ENCODE measurements at regions not wholly inside any gene's neighbourhood (a gene's known extent, or its start where the extent isn't known, plus 50 kb on each side); places are given as distances from the start of the nearest gene placed in this dataset.
A peak's percentile ranks its signal among the peaks of the same experiment; 100 is the strongest.

DNA sequence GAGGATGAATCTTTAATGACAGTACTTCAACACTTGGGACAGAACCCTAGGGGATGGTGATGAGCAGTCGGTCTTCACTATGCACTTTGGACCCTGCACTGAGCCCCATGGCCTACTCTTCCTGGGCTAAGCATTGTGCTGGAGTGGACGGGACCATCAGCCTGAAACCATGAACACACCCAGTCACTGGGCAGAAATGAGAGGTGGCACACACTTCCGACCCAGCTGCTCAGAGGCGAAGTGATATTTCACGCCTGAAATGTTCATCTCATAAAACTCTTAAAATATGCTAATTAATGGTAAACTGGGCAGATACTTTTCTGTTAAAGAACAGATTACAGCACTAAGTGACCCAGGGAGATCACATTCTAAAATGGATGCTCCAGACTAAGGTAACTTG, 150.3 kb upstream of the NDUFV2 start:
- Histone ChIP-seq H4K20me1 (ENCODE audit: control insufficient read depth, extremely low read depth, insufficient read depth, low read length) (no peaks in the 10 kb centered on the region), H3K9me3 (ENCODE audit: control insufficient read depth, low read depth, low read length) (no peaks in the 10 kb centered on the region), H3K27ac (ENCODE audit: control insufficient read depth, insufficient read depth, low read length) (no peak overlapping the region), H3K27me3 (ENCODE audit: control insufficient read depth, extremely low read depth, insufficient read depth, low read length) (no peaks in the 10 kb centered on the region), H2AFZ (ENCODE audit: control insufficient read depth, low read length) (no peak overlapping the region), H3K36me3 (ENCODE audit: control insufficient read depth in 2 of 2, extremely low read depth in 1 of 2, insufficient read depth in 2 of 2, low read length in 2 of 2) (no peaks in the 10 kb centered on the region), H3K9ac (ENCODE audit: control insufficient read depth, extremely low read depth, insufficient read depth, low read length) (no peak overlapping the region), H3K4me1 (ENCODE audit: control insufficient read depth, extremely low read depth, insufficient read depth, low read length) (peaks cover 30% of the 10 kb centered on the region), H3K4me3 (ENCODE audit: control insufficient read depth in 2 of 3, extremely low read depth in 1 of 3, insufficient read depth in 2 of 3, low read depth in 1 of 3, low read length in 3 of 3) (no peak overlapping the region), H3K4me2 (ENCODE audit: control insufficient read depth, extremely low read depth, insufficient read depth, low read depth, low read length) (no peak overlapping the region), H3K79me2 (ENCODE audit: control insufficient read depth, insufficient read depth, low read length) (no peaks in the 10 kb centered on the region), H3K9me1 (ENCODE audit: control insufficient read depth, extremely low read depth, insufficient read depth, low read length) (no peaks in the 10 kb centered on the region)
- FAIRE-seq, result no peak
- no peak for DNase-seq (ENCODE audit: low read depth, low spot score)
- dilution Hi-C loops (cut with MboI; ENCODE audit: extremely low pct_ligation_motif_present, low sequenced_read_pairs), result no loop called here
- no peak for TF ChIP-seq EZH2 (IDR thresholded peaks at IDR 0.05; ENCODE audit: low read length)
- TF ChIP-seq, protein P1, sequence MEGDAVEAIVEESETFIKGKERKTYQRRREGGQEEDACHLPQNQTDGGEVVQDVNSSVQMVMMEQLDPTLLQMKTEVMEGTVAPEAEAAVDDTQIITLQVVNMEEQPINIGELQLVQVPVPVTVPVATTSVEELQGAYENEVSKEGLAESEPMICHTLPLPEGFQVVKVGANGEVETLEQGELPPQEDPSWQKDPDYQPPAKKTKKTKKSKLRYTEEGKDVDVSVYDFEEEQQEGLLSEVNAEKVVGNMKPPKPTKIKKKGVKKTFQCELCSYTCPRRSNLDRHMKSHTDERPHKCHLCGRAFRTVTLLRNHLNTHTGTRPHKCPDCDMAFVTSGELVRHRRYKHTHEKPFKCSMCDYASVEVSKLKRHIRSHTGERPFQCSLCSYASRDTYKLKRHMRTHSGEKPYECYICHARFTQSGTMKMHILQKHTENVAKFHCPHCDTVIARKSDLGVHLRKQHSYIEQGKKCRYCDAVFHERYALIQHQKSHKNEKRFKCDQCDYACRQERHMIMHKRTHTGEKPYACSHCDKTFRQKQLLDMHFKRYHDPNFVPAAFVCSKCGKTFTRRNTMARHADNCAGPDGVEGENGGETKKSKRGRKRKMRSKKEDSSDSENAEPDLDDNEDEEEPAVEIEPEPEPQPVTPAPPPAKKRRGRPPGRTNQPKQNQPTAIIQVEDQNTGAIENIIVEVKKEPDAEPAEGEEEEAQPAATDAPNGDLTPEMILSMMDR (optimal IDR thresholded peaks at IDR 0.05 in 1 of 3, IDR thresholded peaks at IDR 0.05 in 1 of 3, conservative IDR thresholded peaks at IDR 0.05 in 1 of 3; ENCODE audit: extremely low read depth in 1 of 3, insufficient read depth in 2 of 3, low read length in 3 of 3), result no peak

DNA sequence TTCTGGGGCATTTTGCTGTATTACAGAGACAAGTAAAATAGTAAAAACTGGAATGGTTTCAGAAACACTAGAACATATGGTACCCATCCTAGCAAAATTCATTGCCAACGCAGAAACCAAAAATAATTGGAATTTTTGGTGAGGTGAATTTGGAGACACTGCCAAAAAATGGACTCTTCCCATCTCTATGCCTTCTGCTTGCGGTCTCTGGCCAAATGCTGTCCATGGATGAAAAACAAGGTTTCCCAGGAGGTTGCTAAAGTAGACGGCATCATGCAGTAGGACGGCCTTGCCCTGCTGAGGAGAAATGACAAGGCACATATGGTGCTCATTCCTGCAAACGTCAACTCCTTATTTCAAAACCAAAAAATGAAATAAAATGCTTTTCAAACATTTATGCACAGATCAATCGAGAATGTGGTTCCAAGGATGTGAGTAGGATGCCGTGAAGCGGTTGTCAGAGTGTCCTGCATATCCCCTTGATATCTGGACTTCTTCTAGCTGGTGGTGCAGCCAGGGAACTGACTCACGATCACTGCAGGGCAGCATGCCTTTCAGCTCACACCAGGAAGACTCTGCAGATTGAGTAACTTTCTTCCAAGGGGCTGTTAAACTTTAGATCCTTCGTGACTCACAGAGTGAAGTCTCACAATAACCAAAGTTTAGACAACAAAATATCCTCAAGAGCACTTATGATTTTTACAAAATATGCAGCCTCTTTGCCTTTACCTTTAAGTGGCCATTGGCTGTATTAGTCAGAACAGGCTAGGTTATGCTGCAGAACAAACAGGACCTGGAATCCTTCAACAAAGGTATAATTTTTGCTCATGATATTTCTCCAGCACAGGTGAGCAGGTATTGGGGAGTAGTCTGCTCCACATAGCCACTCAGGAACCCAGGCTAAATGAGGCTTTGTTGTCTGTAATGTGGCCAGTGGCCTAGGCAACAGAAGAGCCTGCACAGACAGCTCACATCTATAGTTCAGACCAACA, 149.4 kb upstream of the NDUFV2 start:
- H3K9me1 ChIP-seq (ENCODE audit: control insufficient read depth, extremely low read depth, insufficient read depth, low read length), result no peaks in the 10 kb centered on the region
- no peak for DNase-seq (ENCODE audit: low read depth, low spot score)
- H3K4me1 ChIP-seq (ENCODE audit: control insufficient read depth, extremely low read depth, insufficient read depth, low read length), result peaks cover 28% of the 10 kb centered on the region
- peak; percentile 5 for FAIRE-seq
- H3K4me3 ChIP-seq (ENCODE audit: control insufficient read depth in 2 of 3, extremely low read depth in 1 of 3, insufficient read depth in 2 of 3, low read depth in 1 of 3, low read length in 3 of 3), result no peak overlapping the region
- H3K9me3 ChIP-seq (ENCODE audit: control insufficient read depth, low read depth, low read length), result no peaks in the 10 kb centered on the region
- H2AFZ ChIP-seq (ENCODE audit: control insufficient read depth, low read length), result no peak overlapping the region
- H3K9ac ChIP-seq (ENCODE audit: control insufficient read depth, extremely low read depth, insufficient read depth, low read length), result no peak overlapping the region
- H3K27me3 ChIP-seq (ENCODE audit: control insufficient read depth, extremely low read depth, insufficient read depth, low read length), result no peaks in the 10 kb centered on the region
- dilution Hi-C loops (cut with MboI; ENCODE audit: extremely low pct_ligation_motif_present, low sequenced_read_pairs), result no loop called here
- no peak overlapping the region for H3K4me2 ChIP-seq (ENCODE audit: control insufficient read depth, extremely low read depth, insufficient read depth, low read depth, low read length)
- no peaks in the 10 kb centered on the region for H3K36me3 ChIP-seq (ENCODE audit: control insufficient read depth in 2 of 2, extremely low read depth in 1 of 2, insufficient read depth in 2 of 2, low read length in 2 of 2)
- H3K27ac ChIP-seq (ENCODE audit: control insufficient read depth, insufficient read depth, low read length), result no peak overlapping the region
- H4K20me1 ChIP-seq (ENCODE audit: control insufficient read depth, extremely low read depth, insufficient read depth, low read length), result no peaks in the 10 kb centered on the region
- no peaks in the 10 kb centered on the region for H3K79me2 ChIP-seq (ENCODE audit: control insufficient read depth, insufficient read depth, low read length)
- TF ChIP-seq, protein P1 (optimal IDR thresholded peaks at IDR 0.05 in 1 of 3, IDR thresholded peaks at IDR 0.05 in 1 of 3, conservative IDR thresholded peaks at IDR 0.05 in 1 of 3; ENCODE audit: extremely low read depth in 1 of 3, insufficient read depth in 2 of 3, low read length in 3 of 3), result no peak
- TF ChIP-seq EZH2 (IDR thresholded peaks at IDR 0.05; ENCODE audit: low read length), result no peak
